H1 (cell line): ENCODE measurements at regions not wholly inside any gene's neighbourhood (a gene's known extent, or its start where the extent isn't known, plus 50 kb on each side); places are given as distances from the start of the nearest gene placed in this dataset.

Source experiments
- ASH2L ChIP-seq: fragments of 200-600, 300-600 bp; sonication (generic); IDR thresholded peaks from one replicate; pipeline ENCODE4 v1.7.1; 2017; ENCODE audit warnings: low read length
- MAFK ChIP-seq: IDR thresholded peaks from 2 replicates; pipeline ENCODE4 v1.6.1; 2012; ENCODE audit warnings: low read depth, mild to moderate bottlenecking, improper control_type of control experiment, low read length
- NRF1 ChIP-seq: IDR thresholded peaks from 2 replicates; pipeline ENCODE4 v1.6.1; 2011; ENCODE audit warnings: mild to moderate bottlenecking, low read depth, low read length, improper control_type of control experiment
- RAD21 ChIP-seq, 2 experiments: IDR thresholded peaks in 1 of 2; conservative IDR thresholded peaks in 1 of 2; 2 replicates each; pipeline ENCODE4 v1.6.1; 2011; ENCODE audit warnings: low read depth in 2 of 2, low read length in 2 of 2, improper control_type of control experiment in 1 of 2, inconsistent platforms in 1 of 2, mild to moderate bottlenecking in 1 of 2, moderate library complexity in 1 of 2
- SIN3A ChIP-seq, 2 experiments: IDR thresholded peaks in 1 of 2; conservative IDR thresholded peaks in 1 of 2; 2 replicates each; pipeline ENCODE4 v1.6.1; 2011 to 2012; ENCODE audit warnings: low read length in 2 of 2, improper control_type of control experiment in 1 of 2, low read depth in 1 of 2, mild to moderate bottlenecking in 1 of 2
- SP1 ChIP-seq: IDR thresholded peaks from 2 replicates; pipeline ENCODE4 v1.6.1; 2011; ENCODE audit warnings: low read depth, low read length

DNA sequence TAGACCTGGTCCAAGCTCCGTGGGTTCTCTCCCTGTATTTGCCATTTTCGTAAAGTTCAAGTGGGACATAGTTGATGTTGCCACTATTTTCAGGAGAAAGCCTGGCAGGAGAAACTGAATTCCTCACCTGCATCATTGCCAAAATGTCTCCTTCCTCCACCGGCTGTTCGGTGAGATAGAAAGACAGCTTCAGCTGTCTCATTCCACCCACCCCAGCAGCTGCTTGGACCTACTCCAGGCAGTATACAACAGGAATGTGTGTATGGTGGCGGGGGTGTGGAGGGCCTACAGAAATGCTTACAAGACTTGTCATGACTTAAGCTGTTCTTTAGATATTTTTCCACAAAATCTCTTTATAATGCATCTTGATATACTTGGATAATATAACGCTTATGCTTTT lies 132.7 kb upstream of the RAP2B start:
- TF ChIP-seq NRF1 (no peak), MAFK (no peak), SIN3A (conservative IDR thresholded peaks at IDR 0.05 in 1 of 2, IDR thresholded peaks at IDR 0.05 in 1 of 2; ENCODE audit: low read depth in 1 of 2, low read length in 2 of 2) (no peak), ASH2L (no peak), RAD21 (IDR thresholded peaks at IDR 0.05 in 1 of 2, conservative IDR thresholded peaks at IDR 0.05 in 1 of 2; ENCODE audit: low read depth in 2 of 2, low read length in 2 of 2) (no peak), SP1 (no peak)
